Chondrocyte (in vitro differentiated cells): ENCODE measurements at regions not wholly inside any gene's neighbourhood (a gene's known extent, or its start where the extent isn't known, plus 50 kb on each side); places are given as distances from the start of the nearest gene placed in this dataset.

ENCODE experiments used
- DNase-seq: peaks from one replicate; pipeline ENCODE4 v3.0.0; 2021; ENCODE audit warnings: mixed read lengths, low spot score
- H3K27ac Mint-ChIP-seq: one replicate; pipeline ENCODE4 v1.8.0; 2021; ENCODE audit warnings: mild to moderate bottlenecking, moderate library complexity, mixed read lengths; ENCODE audit not compliant: unreplicated experiment
- H3K27me3 Mint-ChIP-seq: 2 replicates; pipeline ENCODE4 v1.8.0; 2021; ENCODE audit warnings: low read depth, mixed read lengths
- H3K36me3 Mint-ChIP-seq: 2 replicates; pipeline ENCODE4 v1.8.0; 2021; ENCODE audit warnings: low read depth, mixed read lengths
- H3K4me1 Mint-ChIP-seq: 2 replicates; pipeline ENCODE4 v1.8.0; 2021; ENCODE audit warnings: low read depth, mild to moderate bottlenecking, mixed read lengths
- H3K4me3 Mint-ChIP-seq: one replicate; pipeline ENCODE4 v1.8.0; 2021; ENCODE audit warnings: mild to moderate bottlenecking, moderate library complexity, mixed read lengths; ENCODE audit not compliant: unreplicated experiment
- H3K9me3 Mint-ChIP-seq: 2 replicates; pipeline ENCODE4 v1.8.0; 2021; ENCODE audit warnings: low read depth, mixed read lengths
- CTCF ChIP-seq: fragments of 200-600 bp; sonication (generic); IDR thresholded peaks from 2 replicates; pipeline ENCODE4 v1.5.0; 2021; ENCODE audit warnings: antibody characterized with exemption, mild to moderate bottlenecking, moderate library complexity

GRCh38 chr9:135017899-135018298 is 69.6 kb upstream of the OLFM1 start:
- H3K9me3 Mint-ChIP-seq, result no peaks in the 10 kb centered on the region
- H3K27me3 Mint-ChIP-seq, result peaks cover 35% of the 10 kb centered on the region
- no peak for TF ChIP-seq CTCF
- no peak overlapping the region for H3K4me3 Mint-ChIP-seq
- no peak overlapping the region for H3K27ac Mint-ChIP-seq
- no peak for DNase-seq
- no peaks in the 10 kb centered on the region for H3K36me3 Mint-ChIP-seq
- H3K4me1 Mint-ChIP-seq, result peaks cover 3% of the 10 kb centered on the region

GRCh38 chr9:135018306-135018915 is 69.1 kb upstream of the OLFM1 start:
- no peak overlapping the region for H3K4me3 Mint-ChIP-seq
- no peaks in the 10 kb centered on the region for H3K9me3 Mint-ChIP-seq
- no peak for DNase-seq
- no peak for TF ChIP-seq CTCF
- H3K36me3 Mint-ChIP-seq, result no peaks in the 10 kb centered on the region
- H3K27me3 Mint-ChIP-seq, result peaks cover 35% of the 10 kb centered on the region
- H3K4me1 Mint-ChIP-seq, result peaks cover 8% of the 10 kb centered on the region
- no peak overlapping the region for H3K27ac Mint-ChIP-seq

GRCh38 chr9:135019224-135019623 is 68.2 kb upstream of the OLFM1 start:
- peaks cover 12% of the 10 kb centered on the region for H3K4me1 Mint-ChIP-seq
- H3K27ac Mint-ChIP-seq, result no peak overlapping the region

GRCh38 chr9:135020481-135021392 is 66.7 kb upstream of the OLFM1 start:
- H3K36me3 Mint-ChIP-seq, result no peaks in the 10 kb centered on the region
- no peak for DNase-seq
- H3K4me3 Mint-ChIP-seq, result no peak overlapping the region
- no peak overlapping the region for H3K27ac Mint-ChIP-seq
- peaks cover 15% of the 10 kb centered on the region for H3K9me3 Mint-ChIP-seq
- H3K27me3 Mint-ChIP-seq, result peaks cover 25% of the 10 kb centered on the region
- TF ChIP-seq CTCF, result no peak
- H3K4me1 Mint-ChIP-seq, result peaks cover 12% of the 10 kb centered on the region

More at GRCh38 chr9:135019224-135019623, 68.2 kb upstream of the OLFM1 start:
- DNase-seq, result no peak
- Mint-ChIP-seq H3K27me3 (peaks cover 32% of the 10 kb centered on the region), H3K9me3 (no peaks in the 10 kb centered on the region), H3K36me3 (no peaks in the 10 kb centered on the region), H3K4me3 (no peak overlapping the region)
- no peak for TF ChIP-seq CTCF

GRCh38 chr9:135021393-135021789 is 66.1 kb upstream of the OLFM1 start:
- TF ChIP-seq CTCF, result no peak
- Mint-ChIP-seq H3K4me3 (no peak overlapping the region), H3K27me3 (peaks cover 23% of the 10 kb centered on the region), H3K27ac (no peak overlapping the region), H3K9me3 (peaks cover 20% of the 10 kb centered on the region), H3K4me1 (peaks cover 12% of the 10 kb centered on the region), H3K36me3 (no peaks in the 10 kb centered on the region)
- DNase-seq, result no peak
